SKM-1 treated with dmso at 0.1 percent for 144 hours (cell line): ENCODE measurements at regions not wholly inside any gene's neighbourhood (a gene's known extent, or its start where the extent isn't known, plus 50 kb on each side); places are given as distances from the start of the nearest gene placed in this dataset.
"Not testable (repeated sequence)": the region's sequence is repeated elsewhere in the genome, so short reads cannot be mapped to it uniquely, and the experiment has no call there.

ENCODE experiments used
- DNase-seq: peaks from one replicate; lab custom pipeline; 2025; ENCODE audit not compliant: unreplicated experiment; lab: John Stamatoyannopoulos, UW

DNA sequence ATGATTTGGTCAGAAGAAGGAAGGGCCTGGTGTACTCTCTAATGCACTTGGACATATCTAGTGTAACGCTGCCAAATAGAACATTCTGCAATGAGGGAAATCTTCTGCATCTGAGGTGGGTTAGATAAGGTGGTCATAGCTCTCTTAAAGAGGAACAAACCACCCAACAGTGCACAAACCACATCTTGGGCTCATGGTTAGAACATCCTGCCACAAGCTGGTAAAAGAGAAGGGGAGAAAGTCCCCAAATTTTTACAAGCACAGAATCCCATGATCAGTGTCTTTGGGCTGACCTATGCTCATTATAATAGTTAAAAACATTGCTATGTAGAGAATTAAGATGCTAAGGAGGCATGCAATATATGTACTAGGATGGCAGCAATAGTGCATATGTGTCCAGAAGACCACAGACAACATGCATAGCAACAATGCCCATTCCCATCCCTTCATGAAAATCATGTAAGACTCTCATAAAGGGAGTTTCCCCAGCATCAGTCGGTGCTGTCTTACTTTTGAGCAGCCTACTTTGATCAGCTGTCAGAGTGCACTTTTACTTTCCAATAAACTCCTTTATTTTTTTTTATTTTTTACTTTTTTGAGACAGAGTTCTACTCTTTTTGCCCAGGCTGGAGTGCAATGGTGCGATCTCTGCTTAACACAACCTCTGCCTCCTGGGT, 99.7 kb upstream of the SLC7A11 start:
- peak; percentile 18 for DNase-seq

DNA sequence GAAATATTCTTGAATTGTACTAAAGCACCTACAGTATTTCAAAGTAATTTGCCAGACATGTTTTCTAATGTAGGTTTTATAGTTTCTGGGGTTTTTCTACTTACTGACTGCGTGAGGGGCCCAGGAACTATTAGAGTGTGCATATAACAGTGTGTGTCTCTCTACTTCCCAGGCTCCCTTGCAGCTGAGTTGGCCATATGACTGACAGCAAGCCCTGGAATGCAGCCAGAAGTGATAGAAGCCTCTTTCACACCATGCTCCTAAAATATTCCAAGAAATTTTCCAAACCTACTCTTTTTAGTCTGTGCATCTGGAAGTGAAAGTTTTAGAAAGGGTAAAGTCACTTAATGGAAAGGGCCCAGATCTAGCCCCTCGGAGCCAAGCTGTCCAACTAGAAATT, 96.7 kb upstream of the SLC7A11 start:
- DNase-seq = no peak

- not testable (repeated sequence) for DNase-seq
These were observed 96.1 kb upstream of the SLC7A11 start for GRCh38 chr4:138338222-138338621.

- DNase-seq = no peak
These were observed 92.3 kb upstream of the SLC7A11 start for GRCh38 chr4:138334346-138335016.

GRCh38 chr4:138332415-138332814, 90.3 kb upstream of the SLC7A11 start:
- not testable (repeated sequence) for DNase-seq

DNA sequence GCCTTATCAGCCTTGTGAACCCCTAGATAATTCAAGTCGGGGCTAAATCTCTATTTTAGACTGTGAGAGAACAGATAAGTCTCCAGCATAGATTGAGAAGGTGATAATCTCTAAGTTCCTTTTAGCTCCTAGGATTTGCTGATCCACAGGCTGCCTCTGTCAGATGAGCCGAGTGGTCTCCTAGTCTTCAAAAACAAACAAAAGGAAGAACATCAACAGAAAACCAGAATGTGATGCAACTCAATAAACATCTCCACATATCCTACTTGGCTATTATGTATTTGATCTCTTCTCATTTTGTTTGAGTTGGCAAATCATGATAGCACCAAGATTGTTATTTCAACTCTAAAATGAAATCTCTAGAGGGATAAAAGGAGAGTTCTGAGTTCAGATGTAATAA, 88.4 kb upstream of the SLC7A11 start:
- DNase-seq = no peak

- no peak for DNase-seq
These were observed 87.4 kb upstream of the SLC7A11 start for GRCh38 chr4:138329506-138330070.

DNA sequence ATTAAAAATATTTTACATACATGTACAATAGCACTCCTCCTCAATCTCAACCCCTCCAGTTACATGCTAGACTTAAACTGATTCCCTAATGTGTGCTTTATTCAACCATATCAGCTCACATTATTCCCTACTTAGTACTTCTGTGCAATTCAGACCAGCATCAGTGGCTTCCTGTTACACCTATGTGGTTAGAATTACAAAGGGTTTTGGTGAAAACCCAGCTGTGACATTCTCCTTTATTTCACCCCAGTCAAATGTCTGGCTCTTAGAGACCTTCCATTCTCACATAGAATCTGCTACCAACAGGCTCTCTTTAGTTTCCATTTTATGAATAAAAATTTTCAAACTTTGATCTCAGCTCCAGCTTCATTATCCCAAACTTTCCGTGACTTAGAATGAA, 85.2 kb upstream of the SLC7A11 start:
- no peak for DNase-seq

GRCh38 chr4:138320831-138321230, 78.7 kb upstream of the SLC7A11 start:
- DNase-seq = no peak

DNA sequence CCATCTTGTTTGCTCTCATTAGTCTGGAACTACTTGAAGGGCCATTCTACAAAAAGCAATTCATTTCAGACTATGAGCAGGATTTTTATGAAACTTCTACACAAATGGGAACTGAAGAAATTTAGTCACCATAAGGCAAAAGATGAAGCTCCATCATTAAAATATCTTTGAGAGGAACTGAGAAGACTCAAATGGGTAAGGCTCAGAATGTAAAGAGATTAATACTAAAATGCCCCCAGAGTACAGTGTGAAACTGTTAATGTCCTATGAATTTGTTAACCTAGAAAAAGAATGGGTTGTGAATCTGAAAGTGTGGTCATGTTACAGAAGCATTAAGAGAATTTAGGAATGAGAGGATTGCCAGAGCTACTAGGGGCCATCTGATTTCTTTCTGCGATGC, 77.9 kb upstream of the SLC7A11 start:
- no peak for DNase-seq

DNA sequence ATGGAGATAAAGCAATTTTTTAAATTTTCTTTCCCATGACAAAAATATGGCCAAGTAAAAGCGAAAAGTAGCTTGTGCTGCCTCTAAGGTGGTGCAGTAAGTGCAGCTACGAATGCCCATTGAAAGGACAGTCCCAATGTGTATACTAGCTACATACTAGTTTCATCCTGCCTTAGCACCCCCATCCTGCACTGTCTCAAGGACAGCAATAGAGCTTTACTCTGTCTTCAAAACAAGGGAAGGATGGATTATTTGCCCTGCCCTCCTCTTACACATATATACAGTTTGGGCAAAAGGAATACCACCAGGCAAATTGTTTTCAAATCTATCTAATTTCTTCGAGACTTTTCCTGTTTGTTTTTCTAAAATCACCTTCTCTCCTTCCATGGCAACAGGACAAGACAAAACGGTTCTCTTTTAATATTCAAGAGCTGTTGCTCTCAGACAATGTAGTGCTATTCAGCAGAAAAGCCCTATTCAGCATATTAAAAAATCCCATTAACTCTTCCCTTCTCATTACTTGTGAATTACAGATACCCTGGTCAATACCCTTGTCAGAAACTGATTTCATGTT, 75.1 kb upstream of the SLC7A11 start:
- DNase-seq = no peak

GRCh38 chr4:138312536-138312911, 70.4 kb upstream of the SLC7A11 start:
- DNase-seq = no peak

DNA sequence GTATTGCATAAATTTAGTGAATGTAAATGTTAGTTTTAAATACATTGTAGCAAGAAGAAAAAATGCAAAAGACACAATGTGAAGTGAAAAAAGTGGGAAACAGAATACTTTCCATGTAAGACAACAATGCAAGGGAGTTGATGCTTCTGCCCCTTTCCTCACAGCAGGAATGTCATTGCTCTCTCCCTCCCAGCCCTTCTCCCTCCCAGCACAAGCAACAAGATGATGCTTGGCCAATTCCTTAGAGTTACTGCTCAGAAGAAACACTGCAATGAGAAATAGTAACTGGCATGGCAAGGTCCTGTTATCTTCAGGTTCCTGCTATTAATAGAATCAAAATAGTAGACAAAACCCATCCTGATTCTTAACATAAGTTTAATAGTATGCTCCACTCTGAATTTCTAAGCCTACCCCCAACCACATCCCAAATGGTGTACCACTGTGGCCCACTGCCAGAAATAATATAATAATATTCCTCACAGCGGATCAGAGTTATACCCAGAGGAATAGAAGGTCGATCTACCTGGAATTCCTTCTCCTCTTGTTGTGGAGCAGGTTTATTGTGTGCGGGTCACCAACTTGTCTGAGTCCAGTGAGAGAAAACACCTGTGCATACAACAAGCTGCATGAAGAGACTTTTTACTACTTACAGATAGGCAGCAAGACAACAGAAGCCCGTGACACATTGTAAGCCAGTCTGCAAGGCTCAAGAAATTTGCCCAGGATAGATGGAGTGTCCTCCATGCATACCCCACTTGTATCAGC, 69.8 kb upstream of the SLC7A11 start:
- no peak for DNase-seq

GRCh38 chr4:138310991-138311390, 68.8 kb upstream of the SLC7A11 start:
- DNase-seq = no peak

- DNase-seq = no peak
These were observed 68.3 kb upstream of the SLC7A11 start for GRCh38 chr4:138310498-138310897.

- DNase-seq = no peak
These were observed 66.2 kb upstream of the SLC7A11 start for GRCh38 chr4:138308356-138308755.

- DNase-seq = peak; percentile 82
These were observed 65.2 kb upstream of the SLC7A11 start for GRCh38 chr4:138307319-138307718.

DNA sequence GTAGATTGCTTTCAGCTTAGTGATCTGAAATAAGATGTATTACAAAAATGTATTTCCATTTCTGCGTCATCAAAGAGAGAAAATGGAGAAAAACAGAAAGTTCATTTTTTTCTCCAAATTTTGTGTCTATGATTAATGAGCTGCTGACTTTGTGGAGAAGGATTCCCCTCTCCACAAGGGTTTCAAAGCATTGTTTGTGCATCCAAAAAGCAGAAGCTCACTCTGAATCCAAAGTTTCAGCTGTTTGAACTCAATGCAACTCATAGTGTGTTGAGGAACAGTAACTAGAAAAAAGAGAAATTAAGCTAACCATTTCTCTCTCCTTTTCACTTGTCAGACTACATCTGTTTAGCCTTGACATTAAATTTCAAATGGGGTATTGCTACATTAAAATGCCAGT, 62.9 kb upstream of the SLC7A11 start:
- peak; percentile 7 for DNase-seq

DNA sequence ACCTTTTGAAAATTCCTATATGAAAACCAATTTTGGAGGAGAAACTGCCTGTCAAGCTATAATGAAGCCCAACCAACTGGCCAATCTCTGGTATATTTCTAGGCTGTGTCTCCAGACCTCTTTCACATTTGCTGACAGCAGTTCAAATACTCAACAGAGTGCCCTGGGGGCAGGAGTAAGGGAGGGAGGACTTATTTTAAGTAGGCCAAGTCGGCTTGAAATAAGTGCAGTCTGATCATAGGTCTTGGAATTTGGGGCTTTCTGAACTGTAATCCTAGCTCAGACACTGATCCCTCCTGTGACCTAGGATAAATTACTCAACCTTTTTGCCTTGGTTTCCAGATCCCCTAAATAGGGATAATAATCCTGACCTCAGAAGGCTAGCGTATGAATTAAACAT, 59.4 kb upstream of the SLC7A11 start:
- DNase-seq = no peak

DNA sequence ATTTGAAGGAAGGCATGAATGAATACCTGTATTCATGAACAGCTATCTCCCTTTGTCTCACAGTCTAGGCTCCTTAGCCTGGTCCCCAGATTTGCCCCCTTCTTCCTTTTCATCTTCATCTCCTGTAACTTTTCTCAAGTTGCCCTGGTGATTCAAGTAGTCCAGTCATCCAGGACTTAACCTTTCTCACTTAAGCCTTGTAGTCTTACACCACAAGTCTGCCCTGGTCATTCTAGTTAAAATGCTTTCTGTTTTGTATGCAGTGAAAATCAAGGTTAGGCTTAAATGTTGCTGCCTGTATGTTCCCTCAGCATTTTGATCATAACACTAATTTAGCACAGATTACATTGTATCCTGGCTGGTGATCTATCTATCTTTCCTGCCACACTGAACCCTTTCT, 58.5 kb upstream of the SLC7A11 start:
- DNase-seq = no peak

DNA sequence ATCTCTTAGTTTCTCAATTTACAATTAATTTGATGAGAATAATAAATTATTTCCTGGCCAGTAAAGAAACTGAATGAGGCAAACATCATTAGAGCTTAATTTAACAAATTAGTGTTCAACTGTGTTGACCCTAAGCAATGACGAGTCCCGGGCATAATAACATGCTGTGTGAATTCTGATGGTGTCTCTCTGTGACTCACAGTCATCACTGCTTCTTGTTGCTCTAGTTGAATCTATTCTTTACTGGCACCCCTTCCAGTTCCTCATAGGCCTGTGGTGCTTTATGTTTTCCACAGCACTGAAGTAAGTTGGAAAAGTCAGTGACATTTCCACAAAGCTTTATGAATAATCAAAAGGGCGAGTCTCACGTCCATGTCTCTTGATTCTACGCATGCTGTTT, 57.7 kb upstream of the SLC7A11 start:
- no peak for DNase-seq

DNA sequence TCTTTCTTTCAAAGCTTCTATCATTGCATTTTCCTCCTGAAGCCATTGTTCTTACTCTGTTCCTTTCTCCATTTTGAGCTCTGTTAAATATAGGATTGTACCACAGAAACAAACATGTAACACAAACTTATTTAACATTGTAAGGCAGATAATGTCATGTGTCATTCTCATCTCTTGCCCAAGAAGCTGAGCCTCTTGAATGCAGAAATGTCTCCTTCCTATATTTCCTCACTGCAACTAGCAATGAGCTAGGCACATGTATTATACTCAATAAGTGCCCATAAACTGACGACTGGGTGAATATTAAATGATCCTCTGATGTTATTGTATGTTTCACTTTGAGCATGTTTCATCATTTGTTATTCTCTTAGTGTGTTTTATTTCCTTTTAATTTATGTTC, 56.7 kb upstream of the SLC7A11 start:
- no peak for DNase-seq
